Right ventricle myocardium inferior (tissue), 1 donor: ENCODE measurements at regions not wholly inside any gene's neighbourhood (a gene's known extent, or its start where the extent isn't known, plus 50 kb on each side); places are given as distances from the start of the nearest gene placed in this dataset.
"Not testable (repeated sequence)": the region's sequence is repeated elsewhere in the genome, so short reads cannot be mapped to it uniquely, and the experiment has no call there.

Source experiments
- ATAC-seq: fragments of 200-7000 bp; cut with Tn5 transposase; one replicate; pipeline ENCODE4 v1.9.1; 2020; ENCODE audit warnings: mild to moderate bottlenecking, moderate library complexity
- DNase-seq: peaks from one replicate; pipeline ENCODE4 v3.0.0; 2021; ENCODE audit errors: missing footprints
- intact Hi-C: fragments of 100-400 bp; cut with DNase I; formaldehyde crosslinking; loops from one replicate; pipeline ENCODE4 v1.11.0; 2022
- donor health status: DM: no; HTN: yes; CAD: no; lungs with severe emphysema.

GRCh38 chr18:10604182-10604581 is 78.4 kb downstream of the NAPG start:
- intact Hi-C loops = no loop called here
- ATAC-seq = no peak

GRCh38 chr18:10606881-10607280 is 81.1 kb downstream of the NAPG start:
- intact Hi-C loops, DNase-seq, ATAC-seq: not testable (repeated sequence)

More at GRCh38 chr18:10604182-10604581, 78.4 kb downstream of the NAPG start:
- no peak for DNase-seq

DNA sequence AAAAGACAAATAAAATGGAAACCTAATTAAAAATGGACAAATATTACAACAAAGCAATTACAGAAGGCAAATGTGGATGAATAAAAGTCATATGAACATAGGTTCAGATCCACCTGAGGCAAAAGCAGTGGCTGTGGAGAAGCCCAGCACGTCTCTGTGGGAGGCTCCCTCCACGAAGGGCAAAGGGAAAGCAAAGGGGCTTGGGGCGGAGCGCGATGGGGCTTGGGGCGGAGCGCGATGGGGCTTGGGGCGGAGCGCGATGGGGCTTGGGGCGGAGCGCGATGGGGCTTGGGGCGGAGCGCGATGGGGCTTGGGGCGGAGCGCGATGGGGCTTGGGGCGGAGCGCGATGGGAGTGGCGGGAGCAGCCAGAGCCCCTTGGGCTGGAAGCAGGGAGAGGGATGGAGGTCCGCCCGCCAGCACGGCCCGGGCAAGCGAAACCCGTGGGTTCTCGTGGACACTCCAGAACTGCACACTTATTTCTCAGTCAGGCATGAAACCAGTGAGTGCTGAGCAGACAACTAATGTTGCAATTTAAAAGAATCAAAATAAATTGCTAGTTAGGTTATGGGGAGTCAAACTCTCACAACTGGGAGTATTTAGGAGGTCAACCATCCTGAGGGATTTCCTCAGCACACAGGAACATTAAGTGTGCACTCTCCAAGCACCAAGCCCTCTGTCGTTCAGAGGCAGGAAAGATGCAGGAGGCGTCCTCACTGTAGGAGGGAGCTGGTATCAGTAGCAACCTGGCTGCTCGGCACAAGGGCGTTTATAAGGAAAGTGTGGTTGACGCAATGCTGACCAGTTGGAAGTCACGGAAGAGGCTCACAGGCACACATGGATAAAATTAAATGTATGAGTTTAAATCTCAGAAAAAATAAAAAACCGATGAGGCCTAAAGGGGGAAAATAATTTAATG is 81.8 kb downstream of the NAPG start:
- intact Hi-C loops, DNase-seq: not testable (repeated sequence)
- ATAC-seq = peak; percentile 62

- ATAC-seq, intact Hi-C loops, DNase-seq: not testable (repeated sequence)
These were observed 82.6 kb downstream of the NAPG start for GRCh38 chr18:10608450-10608849.

DNA sequence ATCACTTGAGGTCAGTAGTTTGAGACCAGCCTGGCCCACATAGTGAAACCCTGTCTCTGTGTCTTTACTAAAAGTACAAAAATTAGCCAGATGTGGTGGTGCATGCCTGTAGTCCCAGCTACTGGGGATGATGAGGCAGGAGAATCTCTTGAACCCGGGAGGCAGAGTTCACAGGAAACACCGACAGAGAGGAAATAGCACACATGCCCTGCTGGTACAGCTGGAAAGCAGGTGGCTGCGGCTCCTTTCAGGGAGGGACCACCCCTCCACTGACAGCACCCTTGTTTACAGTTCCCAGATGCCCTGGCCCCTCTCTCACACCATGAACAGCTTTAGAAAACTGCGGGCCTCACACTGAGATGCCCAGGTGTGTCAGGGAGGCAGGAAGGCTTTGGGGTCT is 83.2 kb downstream of the NAPG start:
- DNase-seq, intact Hi-C loops, ATAC-seq: not testable (repeated sequence)

GRCh38 chr18:10613226-10613625 is 87.4 kb downstream of the NAPG start:
- DNase-seq, ATAC-seq, intact Hi-C loops: not testable (repeated sequence)

DNA sequence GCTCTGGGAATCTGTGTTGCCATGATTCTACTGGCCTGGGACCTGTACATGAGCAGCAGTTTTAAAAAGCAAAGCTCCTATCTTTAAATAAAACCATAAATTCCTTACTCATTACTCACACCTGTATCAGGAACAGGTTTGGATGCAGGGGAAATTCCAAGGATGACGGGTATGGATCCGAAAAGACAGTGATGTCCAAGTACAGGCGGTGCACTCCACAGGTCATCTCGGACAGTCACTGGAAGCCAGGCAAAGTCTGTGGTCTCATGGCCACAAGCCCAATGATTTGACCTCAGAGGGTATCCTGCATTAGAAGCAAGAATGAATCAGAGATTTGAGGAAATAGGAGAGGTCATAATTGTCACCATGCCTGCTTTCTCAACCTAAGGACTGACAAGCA is 90.9 kb downstream of the NAPG start:
- DNase-seq, intact Hi-C loops, ATAC-seq: not testable (repeated sequence)

GRCh38 chr18:10618797-10619196 is 93.0 kb downstream of the NAPG start:
- peak; percentile 83 for ATAC-seq
- intact Hi-C loops, DNase-seq: not testable (repeated sequence)

DNA sequence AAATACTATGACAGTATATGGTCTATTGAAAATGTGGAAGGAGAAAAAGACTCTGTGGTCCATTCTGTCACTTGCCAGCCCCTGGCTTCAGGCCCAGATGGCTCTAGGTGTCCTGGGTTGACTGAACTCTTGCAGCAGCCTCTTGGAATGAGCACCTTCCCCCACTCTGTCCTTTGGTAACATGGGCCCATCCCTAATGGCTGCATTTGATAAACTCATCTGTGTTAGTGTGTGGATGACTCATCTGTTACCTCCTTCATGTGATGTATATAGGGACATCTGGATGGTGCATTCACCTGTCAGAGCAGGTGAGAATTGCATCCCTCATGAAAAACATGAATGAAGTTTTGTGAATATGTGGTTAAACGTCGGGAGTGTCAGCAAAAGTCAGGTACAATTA is 93.5 kb downstream of the NAPG start:
- ATAC-seq, DNase-seq, intact Hi-C loops: not testable (repeated sequence)

DNA sequence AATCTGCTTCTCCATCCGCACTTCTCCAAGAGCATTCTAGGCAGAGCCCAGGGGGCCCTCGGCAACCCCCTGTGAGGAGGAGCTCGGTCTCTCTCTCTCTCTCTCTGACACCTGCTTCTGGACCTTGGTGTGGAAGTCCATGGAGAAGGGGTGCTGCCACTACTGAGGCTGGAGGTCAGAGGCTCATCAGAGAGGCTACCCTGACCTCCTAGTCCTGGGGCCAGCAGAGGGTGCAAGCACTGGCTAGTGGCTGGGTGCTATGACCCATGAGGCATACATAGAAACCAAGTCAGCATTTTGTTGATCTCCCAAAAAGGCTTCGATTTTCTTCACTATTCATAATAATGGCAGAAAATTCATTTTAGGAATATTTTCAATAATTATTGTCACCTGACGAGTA is 94.0 kb downstream of the NAPG start:
- ATAC-seq, DNase-seq, intact Hi-C loops: not testable (repeated sequence)
